ENCODE measurements at regions not wholly inside any gene's neighbourhood (a gene's known extent, or its start where the extent isn't known, plus 50 kb on each side); places are given as distances from the start of the nearest gene placed in this dataset.

DNA sequence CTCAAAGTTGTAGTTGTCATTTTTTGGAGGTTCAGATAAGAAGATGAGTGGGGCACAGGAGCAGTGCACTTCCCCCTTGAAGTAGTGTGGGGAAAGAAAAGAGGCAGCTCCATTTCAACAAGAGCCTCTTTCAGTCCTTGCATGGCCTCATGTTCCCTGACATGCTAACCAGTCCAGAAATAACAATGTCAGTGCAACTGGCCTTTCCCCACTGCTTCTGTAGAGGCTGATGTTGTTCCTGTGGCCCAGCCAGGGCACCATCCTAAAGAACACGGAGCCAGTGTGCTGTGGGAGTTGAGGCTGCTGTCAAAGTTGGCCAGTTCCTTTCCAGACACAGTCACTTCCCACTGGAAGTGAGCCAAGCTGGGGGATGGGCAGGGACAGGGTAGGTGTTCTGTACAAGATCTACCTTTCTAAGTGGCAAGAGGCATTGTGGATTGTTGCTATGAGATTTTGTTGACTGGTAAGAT lies 77.7 kb upstream of the SLC38A2 start:
- DNase-seq: peak in 10 of 42 donors; percentile 3 to 39 (median 14)
- intact Hi-C loops (cut with DNase I): no loop called here

DNA sequence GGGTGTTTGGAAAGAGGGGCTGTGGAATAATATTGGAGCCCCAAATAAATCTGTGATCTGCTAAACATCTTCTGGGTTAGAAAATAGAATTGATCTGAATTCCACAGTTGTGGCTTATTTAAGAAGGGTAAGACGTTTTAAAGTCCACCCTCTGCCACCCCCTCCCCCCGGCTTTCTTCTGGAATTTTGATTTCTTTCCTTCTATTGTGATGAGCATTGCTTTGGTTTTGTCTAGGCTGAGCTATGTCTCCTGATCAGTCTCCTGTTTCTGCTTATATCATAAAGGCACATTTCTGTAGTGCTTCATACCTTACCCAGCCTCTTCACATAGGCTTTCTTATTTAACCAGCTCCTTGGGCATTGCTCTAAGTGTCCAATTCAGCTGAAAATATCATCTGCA lies 77.3 kb upstream of the SLC38A2 start:
- intact Hi-C loops (cut with DNase I): no loop called here
- DNase-seq: no peak

DNA sequence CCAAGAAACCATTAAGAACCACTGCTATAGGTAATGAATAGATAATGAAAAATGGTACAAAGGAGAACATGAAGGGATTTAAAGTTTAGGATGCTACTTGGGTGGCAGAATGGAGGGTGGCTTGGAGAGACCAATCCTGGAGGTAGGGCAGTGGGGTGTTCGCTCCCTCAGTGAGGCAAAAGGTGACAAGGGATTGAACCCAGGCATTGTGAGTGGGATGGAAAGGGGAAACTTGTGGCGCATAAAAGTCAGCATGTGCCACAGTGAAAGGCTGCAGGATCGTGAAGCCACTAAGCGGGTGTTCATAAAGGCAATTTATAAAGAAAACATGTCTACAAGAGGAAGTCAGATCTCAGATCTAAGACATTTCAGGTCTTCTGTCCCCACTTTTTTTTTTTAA lies 76.7 kb upstream of the SLC38A2 start:
- intact Hi-C loops (cut with DNase I): no loop called here
- DNase-seq: no peak

DNA sequence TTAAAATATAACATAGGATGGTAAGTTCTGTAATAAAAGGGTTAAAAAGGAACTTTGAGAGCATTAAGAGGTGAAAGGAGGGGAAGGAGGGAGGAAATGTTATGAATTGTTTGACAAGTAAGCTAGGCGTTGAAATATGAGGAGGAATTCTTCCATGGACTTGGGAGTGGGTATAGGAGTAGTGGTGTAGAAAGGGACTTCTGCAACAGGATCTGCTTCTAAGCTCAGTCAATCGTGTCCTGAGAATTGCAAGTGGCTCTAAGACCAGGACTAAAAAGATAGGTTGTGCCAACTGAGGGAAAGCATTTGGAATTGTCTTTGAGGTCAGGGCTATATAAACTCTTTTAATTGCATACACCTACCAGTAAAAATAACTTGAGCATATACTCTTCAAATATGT lies 74.1 kb upstream of the SLC38A2 start:
- DNase-seq: no peak
- intact Hi-C loops (cut with DNase I): no loop called here

DNA sequence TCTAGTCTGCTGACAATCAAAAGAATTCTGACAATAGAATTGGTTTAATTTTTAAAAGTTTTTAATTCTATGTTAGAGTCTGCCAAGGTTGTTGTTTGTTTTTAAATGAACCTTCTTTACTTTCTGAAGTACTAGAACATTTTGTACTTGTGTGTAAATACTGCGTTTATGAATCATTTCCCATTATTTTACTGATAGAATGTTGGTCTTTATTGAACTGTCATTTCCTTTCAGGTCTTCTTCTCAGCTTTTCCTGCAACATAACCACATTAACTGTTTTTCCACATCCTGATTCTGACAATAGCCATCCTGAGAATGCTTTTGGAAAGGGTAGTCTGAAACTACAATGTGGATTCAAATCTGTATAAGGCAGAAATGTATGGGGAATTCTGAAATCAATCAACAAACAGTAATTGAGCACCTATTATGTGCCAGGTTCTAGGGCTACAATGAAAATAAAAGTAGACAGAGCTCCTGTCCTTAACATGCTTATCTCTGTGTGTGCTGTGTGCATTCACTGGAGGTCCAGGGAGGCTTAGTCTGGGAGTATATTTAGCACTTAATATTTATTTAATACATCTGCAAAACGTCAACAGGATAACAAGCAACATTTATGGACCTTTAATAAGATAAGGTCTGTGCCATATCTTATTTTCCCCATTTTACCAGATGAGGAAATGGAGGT lies 73.1 kb upstream of the SLC38A2 start:
- intact Hi-C loops (cut with DNase I): no loop called here
- DNase-seq: no peak

DNA sequence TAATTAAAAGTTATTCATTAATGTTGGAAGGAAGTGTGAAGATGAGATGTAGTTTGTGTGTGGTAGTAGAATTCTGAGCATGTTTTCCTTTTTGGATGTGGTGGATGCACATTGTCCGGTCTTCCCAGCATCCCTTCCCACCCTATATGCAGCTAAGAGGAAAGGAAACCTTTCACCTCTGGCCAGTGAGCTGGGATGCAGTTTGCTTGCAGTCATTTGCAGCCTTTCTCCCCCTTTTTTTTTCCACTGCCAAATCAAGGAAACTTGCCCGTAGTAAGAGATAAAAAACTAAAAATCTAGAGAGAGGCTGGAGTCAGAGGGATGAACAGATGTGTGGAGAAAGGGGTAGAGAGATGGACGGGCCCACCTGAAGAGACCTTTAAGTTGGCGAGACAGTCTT lies 72.5 kb upstream of the SLC38A2 start:
- intact Hi-C loops (cut with DNase I): no loop called here
- DNase-seq: no peak

DNA sequence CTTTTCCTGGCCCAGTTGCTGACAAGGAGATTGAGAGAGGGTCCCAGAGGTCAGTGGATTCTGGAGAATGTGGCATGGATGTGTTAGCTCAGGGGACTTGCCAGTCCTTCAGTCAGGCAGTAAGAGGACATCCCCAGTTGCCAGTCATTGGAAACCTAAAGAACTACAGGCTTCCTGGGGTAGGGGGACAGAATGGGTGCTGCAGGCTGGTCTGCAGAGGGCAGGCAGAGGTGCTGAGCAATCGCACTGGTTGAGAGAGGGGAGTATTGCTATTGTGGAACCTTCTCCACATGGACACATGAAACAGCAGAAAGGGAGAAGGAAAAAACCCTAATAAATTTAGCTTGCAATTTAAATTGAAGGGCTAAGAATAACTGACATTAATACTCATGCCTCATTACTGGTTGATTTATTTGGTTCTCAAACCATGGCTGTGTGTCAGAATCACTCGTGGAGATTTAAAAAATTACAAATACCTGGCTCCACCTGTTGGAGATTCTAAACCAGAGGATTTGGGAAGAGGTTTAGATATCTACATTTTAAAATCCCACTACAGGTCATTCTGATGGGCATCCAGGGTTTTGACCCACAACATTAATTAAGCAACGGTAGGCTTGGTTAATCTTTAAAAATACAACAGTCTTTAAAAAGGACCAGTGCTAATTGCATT lies 71.2 kb upstream of the SLC38A2 start:
- DNase-seq: no peak
- intact Hi-C loops (cut with DNase I): no loop called here

DNA sequence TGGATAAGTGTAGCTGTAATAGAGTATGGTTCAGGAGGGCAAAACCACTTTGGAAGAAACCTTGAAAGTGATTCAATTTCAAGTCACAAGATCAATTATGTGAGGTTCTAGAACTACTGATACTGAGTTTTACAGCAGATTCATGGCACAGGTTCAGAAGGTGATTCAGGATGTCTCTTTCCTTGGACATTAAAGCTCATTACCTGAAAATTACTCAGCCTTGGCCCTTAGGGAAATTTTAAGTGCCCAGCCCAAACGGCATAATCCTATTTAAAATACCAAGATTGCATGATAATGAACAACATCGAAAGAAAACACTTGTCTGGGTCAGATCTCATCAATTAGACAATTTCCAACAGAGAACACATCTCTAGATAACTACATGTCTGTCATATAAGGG lies 70.2 kb upstream of the SLC38A2 start:
- DNase-seq: no peak
- intact Hi-C loops (cut with DNase I): no loop called here

DNA sequence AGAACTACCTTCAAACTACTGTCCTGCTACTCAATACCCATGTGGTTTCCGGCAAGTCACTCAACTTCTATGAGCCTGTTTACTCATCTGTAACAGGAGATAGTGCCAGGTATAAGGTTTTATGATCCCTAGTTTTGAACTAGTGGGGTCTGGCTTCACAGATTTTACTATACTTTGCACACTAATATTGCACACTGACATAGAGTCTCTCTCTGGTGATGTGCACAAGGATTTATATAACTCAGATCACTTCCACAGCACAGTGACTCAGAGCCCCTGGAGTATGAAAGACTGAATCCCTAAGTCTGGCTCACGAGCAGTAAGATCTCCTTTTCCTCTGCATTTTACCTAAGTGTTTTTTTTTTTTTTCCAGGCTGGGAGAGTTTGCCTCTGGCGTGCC lies 69.7 kb upstream of the SLC38A2 start:
- no peak for DNase-seq
- intact Hi-C loops (cut with DNase I): no loop called here

DNA sequence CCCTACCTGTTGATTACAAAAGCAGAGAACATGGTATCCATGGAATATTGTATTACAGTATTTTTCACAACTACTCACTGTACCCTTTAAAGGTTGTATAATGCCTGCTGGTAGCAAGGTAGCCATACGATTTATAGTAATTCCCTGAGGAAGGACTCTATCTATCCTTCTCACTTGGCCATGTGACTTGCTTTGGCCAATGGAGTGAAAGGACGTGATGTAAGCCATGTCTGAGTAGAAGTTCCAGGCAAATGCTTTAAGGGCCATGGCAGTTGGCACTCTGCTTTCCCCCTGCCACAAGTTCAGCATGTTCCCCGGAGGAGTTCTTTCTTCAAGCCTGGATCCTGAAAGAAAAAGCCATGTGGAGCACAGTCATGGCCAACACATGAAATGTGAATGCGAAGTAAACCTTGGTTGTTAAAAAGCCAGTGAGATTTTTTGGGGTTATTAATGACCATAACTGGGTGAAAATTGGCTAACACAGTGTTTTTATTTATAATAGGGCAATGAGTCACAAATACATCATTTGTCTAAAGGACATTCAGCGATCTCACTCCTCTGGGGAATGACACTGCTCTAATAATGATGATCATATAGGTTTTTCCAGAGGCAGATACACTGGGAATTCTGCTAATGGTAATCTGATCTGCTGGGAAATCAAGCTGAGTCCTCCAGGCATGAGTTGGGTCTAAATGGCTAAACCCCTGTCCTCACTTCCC lies 67.4 kb upstream of the SLC38A2 start:
- DNase-seq: no peak
- intact Hi-C loops (cut with DNase I): no loop called here

DNA sequence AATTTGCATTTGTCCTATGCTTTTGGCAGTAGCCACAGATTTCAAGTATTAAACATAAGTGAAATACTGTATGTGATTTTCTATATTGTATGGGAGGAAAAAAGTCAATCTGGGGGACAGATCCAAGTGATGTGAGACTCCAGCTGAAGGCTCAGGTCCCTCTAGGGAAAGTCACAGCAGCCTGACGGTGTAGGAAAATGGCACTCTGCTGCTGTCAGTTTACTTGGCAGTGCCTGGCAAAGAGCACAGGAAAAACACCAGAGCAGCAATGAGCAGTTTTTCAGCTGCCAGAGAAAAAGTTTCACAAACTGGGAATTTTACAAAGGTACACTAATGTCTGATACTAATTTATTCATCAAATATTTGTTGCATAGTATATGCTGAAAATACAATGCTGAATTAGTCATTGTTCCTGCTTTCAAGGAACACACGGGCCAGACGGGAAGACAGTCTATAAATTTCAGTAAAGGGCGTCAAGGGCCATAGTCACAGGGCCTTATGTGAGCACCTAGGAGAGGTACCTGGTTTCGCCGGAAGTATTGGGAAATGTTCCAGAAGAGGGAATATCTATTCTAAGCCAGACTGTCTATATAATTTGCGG lies 66.2 kb upstream of the SLC38A2 start:
- DNase-seq: no peak
- intact Hi-C loops (cut with DNase I): no loop called here

DNA sequence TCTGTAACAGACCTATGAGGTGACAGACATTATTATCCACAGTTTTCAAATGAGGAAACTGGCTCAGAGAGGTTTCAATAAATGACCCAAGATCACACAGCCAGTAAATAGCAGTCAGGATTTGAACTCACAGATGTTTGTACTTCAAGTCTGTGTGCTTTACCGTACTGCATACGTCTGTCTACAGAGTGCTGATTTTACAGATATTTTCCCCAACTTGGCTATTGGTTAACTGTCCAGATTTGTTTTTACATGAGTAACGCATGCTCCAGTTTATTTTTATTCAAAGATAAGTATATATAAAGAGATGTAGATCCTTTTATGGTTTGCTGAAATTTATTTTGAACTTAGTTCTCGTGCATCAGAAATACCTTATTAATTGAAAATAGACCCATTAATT lies 65.7 kb upstream of the SLC38A2 start:
- DNase-seq: no peak
- intact Hi-C loops (cut with DNase I): no loop called here

DNA sequence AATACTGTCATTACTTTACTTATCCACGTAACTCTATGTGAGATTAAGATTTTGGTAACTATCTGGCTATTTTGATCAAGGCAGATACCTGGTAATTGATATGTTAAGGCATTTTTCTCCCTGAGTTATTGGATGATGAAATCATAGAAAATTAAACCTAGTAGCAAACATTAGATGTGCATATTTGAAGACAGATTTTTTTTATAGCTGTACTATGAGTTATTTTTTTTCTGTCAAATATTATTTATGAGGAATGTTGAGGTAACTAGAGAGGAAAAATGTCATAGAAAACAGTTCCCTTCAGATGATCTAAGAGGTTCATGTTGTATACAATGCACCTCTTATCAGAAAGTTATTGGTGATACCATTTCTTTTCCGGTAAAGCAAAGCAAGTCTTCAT lies 64.9 kb upstream of the SLC38A2 start:
- intact Hi-C loops (cut with DNase I): no loop called here
- DNase-seq: no peak

DNA sequence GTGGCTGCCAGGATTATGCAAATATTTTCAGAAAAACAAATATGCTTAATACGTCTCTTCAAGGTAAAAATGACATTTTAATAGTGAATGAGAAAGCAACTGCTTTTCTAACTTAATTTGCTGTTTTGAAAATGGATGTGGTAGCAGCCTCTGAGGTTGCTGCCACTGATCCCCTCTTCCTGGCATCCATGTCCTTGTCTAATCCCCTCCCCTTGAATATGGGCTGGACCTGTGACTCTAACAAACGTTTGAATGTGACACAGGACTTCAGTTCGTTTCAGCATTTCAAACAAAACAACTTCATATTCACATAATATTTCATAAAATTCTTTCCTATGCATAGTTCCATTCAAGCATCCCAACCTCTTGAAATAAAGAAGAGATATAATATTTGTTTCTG lies 64.2 kb upstream of the SLC38A2 start:
- intact Hi-C loops (cut with DNase I): no loop called here
- DNase-seq: no peak

DNA sequence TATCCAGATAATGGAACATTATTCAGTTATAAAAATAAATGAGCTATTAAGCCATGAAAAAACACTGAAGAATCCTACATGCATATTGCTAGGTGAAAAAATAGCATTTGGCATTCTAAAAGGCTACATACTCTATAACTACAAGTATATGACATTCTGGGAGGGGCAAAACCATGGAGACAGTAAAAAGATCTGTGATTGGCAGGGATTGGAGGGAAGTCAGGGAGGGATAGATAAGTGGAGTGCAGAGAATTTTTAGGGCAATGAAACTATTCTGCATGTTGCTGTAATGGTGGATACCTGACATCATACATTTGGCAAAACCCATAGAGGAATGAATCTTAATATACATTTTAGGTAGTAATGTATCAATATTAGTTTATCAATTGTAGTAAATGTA lies 63.1 kb upstream of the SLC38A2 start:
- intact Hi-C loops (cut with DNase I): no loop called here
- no peak for DNase-seq

DNA sequence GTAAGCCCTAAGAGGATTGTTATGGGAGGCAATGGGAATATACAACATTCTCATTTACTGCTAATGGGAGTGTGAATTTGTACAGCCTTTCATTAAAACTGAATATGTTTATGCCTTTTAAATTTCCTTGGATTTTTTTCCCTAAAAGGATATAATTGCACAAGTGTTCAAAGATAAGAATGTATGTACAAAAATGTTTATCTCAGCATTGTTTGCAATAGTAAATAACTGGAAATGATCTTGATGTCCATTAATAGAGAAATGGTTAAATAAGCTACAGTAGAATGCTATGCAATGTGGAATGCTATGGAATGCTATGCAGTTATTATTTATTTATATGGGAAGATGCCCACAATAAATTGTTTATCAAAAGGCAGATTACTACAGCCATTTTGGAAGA lies 62.5 kb upstream of the SLC38A2 start:
- no peak for DNase-seq
- intact Hi-C loops (cut with DNase I): no loop called here

DNA sequence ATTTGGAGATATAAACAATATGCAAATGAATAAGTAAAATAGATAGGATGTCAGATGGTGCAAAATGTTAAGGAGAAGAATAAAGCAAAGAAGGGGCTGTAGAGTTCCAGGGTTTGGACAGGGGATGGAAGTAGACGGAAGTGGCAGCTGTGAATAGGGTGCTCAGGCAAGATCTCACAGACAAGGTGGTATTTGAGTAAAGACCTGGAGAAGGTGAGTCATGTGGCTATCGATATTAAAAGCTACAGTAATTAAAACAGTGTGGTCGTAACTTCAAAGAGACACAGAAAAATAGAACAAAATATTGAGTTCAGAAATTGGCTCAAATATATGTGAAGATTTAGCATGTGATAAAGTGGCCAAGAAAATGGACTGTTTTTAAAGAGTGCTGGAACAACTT lies 61.3 kb upstream of the SLC38A2 start:
- DNase-seq: no peak
- intact Hi-C loops (cut with DNase I): no loop called here

DNA sequence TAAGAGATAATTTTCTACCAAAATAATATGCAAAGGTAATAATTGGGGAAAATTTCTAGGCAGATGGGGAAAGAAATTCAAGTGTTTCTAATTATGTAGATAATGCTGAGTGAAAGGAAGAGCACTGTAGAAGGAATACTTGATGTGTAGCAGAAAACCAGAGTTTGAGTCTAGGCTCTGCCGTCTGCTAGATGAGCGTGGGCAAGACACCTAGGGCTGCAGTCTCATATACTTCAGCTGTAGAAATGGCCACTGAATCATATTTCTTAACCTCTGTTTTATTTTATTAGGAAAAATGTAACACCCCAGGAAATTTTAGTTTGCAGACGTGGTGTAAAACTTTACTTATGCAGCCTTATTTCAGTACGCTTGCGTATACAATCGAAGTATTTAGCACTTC lies 59.8 kb upstream of the SLC38A2 start:
- intact Hi-C loops (cut with DNase I): no loop called here
- DNase-seq: no peak

DNA sequence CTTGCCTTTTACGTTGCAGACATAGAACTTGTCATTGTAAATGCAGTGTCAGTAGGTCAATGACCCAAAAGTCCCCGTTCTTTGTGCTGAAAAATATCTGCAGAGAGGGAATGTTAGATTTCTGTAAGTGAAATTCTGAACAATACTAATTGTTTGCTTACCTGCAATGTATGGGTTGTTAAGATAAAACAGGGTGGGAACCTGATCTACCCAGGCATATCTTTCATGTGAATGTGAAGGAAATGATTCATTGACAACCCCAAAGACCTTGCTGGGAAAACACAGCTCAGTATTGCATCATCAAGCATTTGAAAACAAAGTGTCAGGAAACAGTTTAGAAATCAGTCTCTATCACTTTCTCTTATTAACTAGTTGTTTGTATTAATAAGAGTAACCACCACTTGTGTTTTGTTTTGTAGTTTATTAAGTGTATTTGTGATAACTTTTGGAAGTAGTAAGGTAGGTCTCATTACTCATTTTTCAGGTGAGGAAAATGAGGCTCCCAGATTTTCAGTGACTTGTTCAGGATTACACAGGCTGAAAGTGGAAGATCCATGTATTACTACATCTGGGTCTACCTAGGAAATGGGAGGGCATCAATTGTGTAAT lies 57.9 kb upstream of the SLC38A2 start:
- DNase-seq: no peak
- intact Hi-C loops (cut with DNase I): no loop called here
